ENCODE measurements at regions not wholly inside any gene's neighbourhood (a gene's known extent, or its start where the extent isn't known, plus 50 kb on each side); places are given as distances from the start of the nearest gene placed in this dataset.

DNA sequence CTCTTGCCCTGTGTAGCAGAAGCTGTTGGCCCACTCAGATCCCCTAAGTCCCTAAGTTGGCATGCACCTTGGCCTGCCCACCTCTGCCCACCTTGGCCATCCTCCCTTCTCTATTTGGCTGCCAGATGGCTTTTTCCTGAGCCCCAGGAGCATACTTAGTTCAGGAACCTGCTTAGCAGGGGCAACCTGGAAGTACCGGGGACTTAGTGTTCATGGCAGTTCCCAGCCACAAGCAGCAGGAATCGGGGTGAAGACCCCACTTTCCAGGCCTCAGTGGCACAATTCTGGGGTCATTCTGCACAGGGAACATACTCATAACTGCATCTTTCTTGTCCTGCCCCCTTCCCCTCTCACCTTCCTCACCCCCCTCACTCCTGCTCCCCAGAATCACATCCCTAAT lies 158.0 kb upstream of the PMEPA1 start:
- intact Hi-C loops (cut with DNase I): no loop called here
- Histone ChIP-seq H3K4me3 (no peak overlapping the region), H3K36me3 (no peaks in the 10 kb centered on the region), H3K9me3 (no peaks in the 10 kb centered on the region), H3K4me1 (no peaks in the 10 kb centered on the region), H3K27ac (no peak overlapping the region), H3K27me3 (ENCODE audit: low read depth) (no peaks in the 10 kb centered on the region)
- ATAC-seq (no peak), DNase-seq (no peak)
- TF ChIP-seq, protein P1, sequence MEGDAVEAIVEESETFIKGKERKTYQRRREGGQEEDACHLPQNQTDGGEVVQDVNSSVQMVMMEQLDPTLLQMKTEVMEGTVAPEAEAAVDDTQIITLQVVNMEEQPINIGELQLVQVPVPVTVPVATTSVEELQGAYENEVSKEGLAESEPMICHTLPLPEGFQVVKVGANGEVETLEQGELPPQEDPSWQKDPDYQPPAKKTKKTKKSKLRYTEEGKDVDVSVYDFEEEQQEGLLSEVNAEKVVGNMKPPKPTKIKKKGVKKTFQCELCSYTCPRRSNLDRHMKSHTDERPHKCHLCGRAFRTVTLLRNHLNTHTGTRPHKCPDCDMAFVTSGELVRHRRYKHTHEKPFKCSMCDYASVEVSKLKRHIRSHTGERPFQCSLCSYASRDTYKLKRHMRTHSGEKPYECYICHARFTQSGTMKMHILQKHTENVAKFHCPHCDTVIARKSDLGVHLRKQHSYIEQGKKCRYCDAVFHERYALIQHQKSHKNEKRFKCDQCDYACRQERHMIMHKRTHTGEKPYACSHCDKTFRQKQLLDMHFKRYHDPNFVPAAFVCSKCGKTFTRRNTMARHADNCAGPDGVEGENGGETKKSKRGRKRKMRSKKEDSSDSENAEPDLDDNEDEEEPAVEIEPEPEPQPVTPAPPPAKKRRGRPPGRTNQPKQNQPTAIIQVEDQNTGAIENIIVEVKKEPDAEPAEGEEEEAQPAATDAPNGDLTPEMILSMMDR (IDR thresholded peaks at IDR 0.05): no peak

GRCh38 chr20:57867181-57867803 lies 157.5 kb upstream of the PMEPA1 start:
- no peak overlapping the region for H3K27ac ChIP-seq
- H3K27me3 ChIP-seq (ENCODE audit: low read depth): peaks cover 3% of the 10 kb centered on the region
- H3K36me3 ChIP-seq: no peaks in the 10 kb centered on the region
- intact Hi-C loops (cut with DNase I): no loop called here
- H3K4me1 ChIP-seq: no peaks in the 10 kb centered on the region
- H3K9me3 ChIP-seq: no peaks in the 10 kb centered on the region
- ATAC-seq (no peak), DNase-seq (no peak)
- no peak overlapping the region for H3K4me3 ChIP-seq
- TF ChIP-seq, protein P1 (IDR thresholded peaks at IDR 0.05): no peak

GRCh38 chr20:57866250-57867106 lies 156.7 kb upstream of the PMEPA1 start:
- H3K27me3 ChIP-seq (ENCODE audit: low read depth): peaks cover 3% of the 10 kb centered on the region
- no peak overlapping the region for H3K4me3 ChIP-seq
- ATAC-seq (no peak), DNase-seq (no peak)
- no peaks in the 10 kb centered on the region for H3K36me3 ChIP-seq
- TF ChIP-seq, protein P1 (IDR thresholded peaks at IDR 0.05): no peak
- H3K27ac ChIP-seq: no peak overlapping the region
- H3K9me3 ChIP-seq: no peaks in the 10 kb centered on the region
- no peaks in the 10 kb centered on the region for H3K4me1 ChIP-seq
- intact Hi-C loops (cut with DNase I): no loop called here

GRCh38 chr20:57865266-57865665 lies 155.5 kb upstream of the PMEPA1 start:
- Histone ChIP-seq H3K4me1 (no peaks in the 10 kb centered on the region), H3K4me3 (no peak overlapping the region), H3K36me3 (no peaks in the 10 kb centered on the region), H3K27me3 (ENCODE audit: low read depth) (peaks cover 3% of the 10 kb centered on the region), H3K27ac (no peak overlapping the region), H3K9me3 (no peaks in the 10 kb centered on the region)
- no peak for DNase-seq
- intact Hi-C loops (cut with DNase I): no loop called here
- TF ChIP-seq, protein P1 (IDR thresholded peaks at IDR 0.05): no peak
- ATAC-seq: no peak

- Histone ChIP-seq H3K4me3 (no peak overlapping the region), H3K36me3 (no peaks in the 10 kb centered on the region), H3K27ac (no peak overlapping the region), H3K27me3 (ENCODE audit: low read depth) (peaks cover 3% of the 10 kb centered on the region), H3K4me1 (no peaks in the 10 kb centered on the region), H3K9me3 (no peaks in the 10 kb centered on the region)
- intact Hi-C loops (cut with DNase I): no loop called here
- TF ChIP-seq, protein P1 (IDR thresholded peaks at IDR 0.05): no peak
- DNase-seq (no peak), ATAC-seq (no peak)
Observed at GRCh38 chr20:57860576-57860975, 150.8 kb upstream of the PMEPA1 start.
